HepG2 (cell line): ENCODE measurements at regions not wholly inside any gene's neighbourhood (a gene's known extent, or its start where the extent isn't known, plus 50 kb on each side); places are given as distances from the start of the nearest gene placed in this dataset.

Experiments
- ATAC-seq: fragments of 200-7000 bp; cut with Tn5 transposase; 3 replicates; pipeline ENCODE4 v1.9.1; 2020; ENCODE audit warnings: mild to moderate bottlenecking, moderate library complexity
- BruUV-seq: library from RNA; stranded (reverse); fragments of 400-500 nt; replicated peaks from 2 replicates; lab custom pipeline; 2021; lab: Mats Ljungman, UMichigan
- CTCF ChIA-PET: fragments of 300-600 bp; formaldehyde crosslinking; extraction: SDS; loops from one replicate; lab custom pipeline; 2021; ENCODE audit warnings: low total read pairs, inconsistent platforms, low intra/inter-chr PET ratio; lab: Yijun Ruan, JAX
- POLR2A ChIA-PET: fragments of 350-600 bp; sonication (Branson Sonifier 250); formaldehyde crosslinking; loops from one replicate; lab custom pipeline; 2020; ENCODE audit warnings: antibody characterized with exemption, inconsistent platforms; lab: Yijun Ruan, JAX
- DNase-seq: peaks from one replicate; pipeline ENCODE4 v3.0.0-alpha.2; 2015; ENCODE audit warnings: low spot score
- FAIRE-seq: peaks from 3 replicates; lab custom pipeline; 2011; peaks lifted over from hg19 to GRCh38; lab: Jason Lieb, UNC
- H2AFZ ChIP-seq: one replicate; pipeline ENCODE4 v1.6.1; 2011; ENCODE audit warnings: low read length, inconsistent platforms
- H3K27ac ChIP-seq: fragments of 300-600 bp; 3 replicates; pipeline ENCODE4 v1.8.0; 2011; ENCODE audit warnings: mixed run types, mild to moderate bottlenecking, mixed read lengths, low read length, inconsistent platforms; ENCODE audit not compliant: insufficient read depth; ENCODE audit errors: extremely low read length
- H3K27me3 ChIP-seq, 2 experiments: fragments of 200-600 bp in 1 of 2; 2 replicates in 1 of 2; 3 replicates in 1 of 2; pipeline versions ENCODE4 v1.6.0 to v1.8.0; 2011; ENCODE audit warnings: low read length in 2 of 2, mild to moderate bottlenecking in 2 of 2, moderate library complexity in 2 of 2, inconsistent platforms in 1 of 2; ENCODE audit not compliant: insufficient read depth in 2 of 2, control insufficient read depth in 1 of 2
- H3K36me3 ChIP-seq, 2 experiments: fragments of 200-600 bp in 1 of 2; replicated peaks in 1 of 2; 2 replicates in 1 of 2; 3 replicates in 1 of 2; pipeline versions ENCODE4 v1.5.1 to v1.8.0; 2011; ENCODE audit warnings: low read length in 2 of 2, inconsistent platforms in 1 of 2; ENCODE audit not compliant: insufficient read depth in 2 of 2, control insufficient read depth in 1 of 2
- H3K4me1 ChIP-seq: 2 replicates; pipeline ENCODE4 v1.5.1; 2012; ENCODE audit warnings: low read length, inconsistent platforms; ENCODE audit not compliant: insufficient read depth
- H3K4me2 ChIP-seq: 2 replicates; pipeline ENCODE4 v1.6.0; 2011; ENCODE audit warnings: low read depth, low read length, inconsistent platforms
- H3K4me3 ChIP-seq, 3 experiments: fragments of 200-600 bp in 1 of 3; sonication (generic), shearing (Covaris generic) in 1 of 3; replicated peaks in 1 of 3; 2 replicates each; pipeline ENCODE4 v1.5.1; 2011 to 2016; ENCODE audit warnings: low read length in 3 of 3, inconsistent platforms in 2 of 3, low read depth in 2 of 3, mild to moderate bottlenecking in 2 of 3, control low read depth in 1 of 3, mixed read lengths in 1 of 3; ENCODE audit not compliant: insufficient read depth in 1 of 3
- H3K79me2 ChIP-seq: one replicate; pipeline ENCODE4 v1.6.1; 2011; ENCODE audit warnings: low read length, inconsistent platforms; ENCODE audit not compliant: insufficient read depth
- H3K9ac ChIP-seq: 2 replicates; pipeline ENCODE4 v1.6.0; 2011; ENCODE audit warnings: mild to moderate bottlenecking, low read depth, low read length, inconsistent platforms; ENCODE audit not compliant: insufficient read depth
- H3K9me3 ChIP-seq: 2 replicates; pipeline ENCODE4 v1.5.1; 2012; ENCODE audit warnings: mild to moderate bottlenecking, low read length
- H4K20me1 ChIP-seq: 2 replicates; pipeline ENCODE4 v1.6.0; 2011; ENCODE audit warnings: inconsistent platforms, mild to moderate bottlenecking, low read length, moderate library complexity; ENCODE audit not compliant: insufficient read depth
- AGO1 ChIP-seq: fragments of 200-400 bp; formaldehyde crosslinking; IDR thresholded peaks from 2 replicates; pipeline ENCODE4 v1.6.1; 2017; ENCODE audit warnings: mild to moderate bottlenecking, low read depth, low read length, moderate library complexity; ENCODE audit not compliant: poor library complexity, severe bottlenecking
- ATM ChIP-seq: fragments of 450-650 bp; IDR thresholded peaks from 2 replicates; pipeline ENCODE4 v1.7.1; 2017; ENCODE audit warnings: mild to moderate bottlenecking, borderline replicate concordance
- CC2D1A ChIP-seq: sonication (generic); formaldehyde crosslinking; IDR thresholded peaks from 2 replicates; pipeline ENCODE4 v1.8.1; 2023; ENCODE audit warnings: mild to moderate bottlenecking, missing genetic modification reagents
- LCORL ChIP-seq, 2 experiments: fragments of 450-650 bp in 1 of 2; sonication (generic) in 1 of 2; formaldehyde crosslinking in 1 of 2; IDR thresholded peaks; 2 replicates each; pipeline versions ENCODE4 v1.5.0 to v1.6.1; 2017 to 2020; ENCODE audit warnings: antibody characterized with exemption in 1 of 2, missing genetic modification reagents in 1 of 2
- MZF1 ChIP-seq: sonication (generic); formaldehyde crosslinking; IDR thresholded peaks from 2 replicates; pipeline ENCODE4 v1.8.1; 2023; ENCODE audit warnings: mild to moderate bottlenecking, missing genetic modification reagents, borderline replicate concordance
- NFE2 ChIP-seq: sonication (generic); formaldehyde crosslinking; IDR thresholded peaks from 2 replicates; pipeline ENCODE4 v1.4.0; 2020; ENCODE audit warnings: missing genetic modification reagents
- THYN1 ChIP-seq: sonication (generic); formaldehyde crosslinking; IDR thresholded peaks from 2 replicates; pipeline ENCODE4 v1.8.1; 2023; ENCODE audit warnings: low read depth, mild to moderate bottlenecking, moderate library complexity, missing genetic modification reagents, borderline replicate concordance
- ZMYM3 ChIP-seq: sonication (generic); formaldehyde crosslinking; IDR thresholded peaks from 2 replicates; pipeline ENCODE4 v1.5.1; 2020; ENCODE audit warnings: mild to moderate bottlenecking, missing genetic modification reagents
- ZNF331 ChIP-seq: sonication (generic); formaldehyde crosslinking; IDR thresholded peaks from 2 replicates; pipeline ENCODE4 v1.4.0; 2020; ENCODE audit warnings: missing genetic modification reagents
- ZNF768 ChIP-seq: sonication (generic); formaldehyde crosslinking; IDR thresholded peaks from 2 replicates; pipeline ENCODE4 v1.4.0; 2020; ENCODE audit warnings: missing genetic modification reagents
- WGBS: methylation state at CpG from one replicate; pipeline ENCODE4 v1.1.6; 2017; ENCODE audit warnings: low lambda C conversion rate; 5-methylcytosine and 5-hydroxymethylcytosine counted together
- in situ Hi-C: cut with HindIII; loops from 2 replicates; pipeline ENCODE4 v1.10.0; 2017; ENCODE audit warnings: low pct_unique_long_range_greater_than_20kb; ENCODE audit not compliant: extremely low pct_ligation_motif_present
- intact Hi-C: fragments of 100-400 bp; cut with micrococcal nuclease; formaldehyde crosslinking; loops from one replicate; pipeline ENCODE4 v1.10.0; 2022; ENCODE audit not compliant: unreplicated experiment
- TF ChIP-seq, protein P1 (sequence below): sonication (generic); formaldehyde crosslinking; IDR thresholded peaks from 2 replicates; pipeline ENCODE4 v1.4.0; 2020; ENCODE audit warnings: missing genetic modification reagents
- TF ChIP-seq, protein P2 (sequence below): IDR thresholded peaks from 2 replicates; pipeline ENCODE4 v1.4.0; 2020; ENCODE audit warnings: mild to moderate bottlenecking, missing genetic modification reagents

DNA sequence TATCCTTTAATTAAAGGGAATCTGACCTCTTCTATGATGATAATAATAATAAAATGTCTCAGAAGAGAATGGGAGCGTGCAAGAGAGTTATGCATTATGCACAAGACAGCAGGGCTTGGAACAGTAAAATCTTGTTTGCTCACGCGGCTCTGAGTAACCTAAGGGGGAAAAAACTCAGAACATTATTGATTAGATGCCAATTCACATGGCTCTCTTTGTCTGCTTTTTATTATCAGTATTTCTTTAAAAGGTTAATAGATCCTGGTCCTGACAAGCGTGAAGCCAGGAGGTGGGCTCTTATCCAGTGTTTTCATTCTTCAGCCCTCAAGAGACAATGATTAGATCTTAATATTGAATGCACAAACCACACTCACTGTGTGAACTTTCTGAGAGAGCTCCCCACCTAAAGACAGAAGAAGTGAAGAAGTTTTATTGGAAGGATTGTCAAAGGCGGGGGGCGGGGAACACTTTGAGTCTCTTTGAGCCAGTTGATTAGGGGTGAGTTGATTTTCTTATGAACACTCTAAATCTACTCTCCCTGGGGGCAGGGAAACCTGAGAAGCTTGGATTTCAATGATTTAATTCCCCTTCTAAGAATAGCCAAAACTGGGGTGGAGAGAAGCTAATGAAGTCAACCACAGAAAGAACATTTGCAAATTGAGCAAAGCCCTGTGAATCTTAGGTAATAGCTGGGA lies 127.5 kb upstream of the CTAGE1 start:
- WGBS, result 31% methylated on average over 6 of the region's 6 CpGs
- DNase-seq (no peak), ATAC-seq (no peak)
- H4K20me1 ChIP-seq, result no peaks in the 10 kb centered on the region
- no peak overlapping the region for H3K4me2 ChIP-seq
- peaks cover 0 to 8% of the 10 kb centered on the region in 2 experiments; a peak in 2 of 5 replicates for H3K27me3 ChIP-seq
- in situ Hi-C loops, result no loop called here
- TF ChIP-seq ZNF768 (CRISPR knock-in tag), result no peak
- no peak for TF ChIP-seq CC2D1A (CRISPR knock-in tag)
- TF ChIP-seq THYN1 (CRISPR knock-in tag), result no peak
- TF ChIP-seq ZMYM3 (CRISPR knock-in tag), result no peak
- no peak for TF ChIP-seq NFE2
- TF ChIP-seq MZF1, result no peak
- no peak for TF ChIP-seq AGO1
- no peak for TF ChIP-seq LCORL (IDR thresholded peaks at IDR 0.05)
- TF ChIP-seq LCORL (CRISPR knock-in tag; IDR thresholded peaks at IDR 0.05), result no peak
- TF ChIP-seq, protein P1, sequence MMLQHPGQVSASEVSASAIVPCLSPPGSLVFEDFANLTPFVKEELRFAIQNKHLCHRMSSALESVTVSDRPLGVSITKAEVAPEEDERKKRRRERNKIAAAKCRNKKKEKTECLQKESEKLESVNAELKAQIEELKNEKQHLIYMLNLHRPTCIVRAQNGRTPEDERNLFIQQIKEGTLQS (CRISPR knock-in tag), result no peak
- TF ChIP-seq ZNF331 (CRISPR knock-in tag), result no peak
- no peak for TF ChIP-seq ATM
- TF ChIP-seq, protein P2, sequence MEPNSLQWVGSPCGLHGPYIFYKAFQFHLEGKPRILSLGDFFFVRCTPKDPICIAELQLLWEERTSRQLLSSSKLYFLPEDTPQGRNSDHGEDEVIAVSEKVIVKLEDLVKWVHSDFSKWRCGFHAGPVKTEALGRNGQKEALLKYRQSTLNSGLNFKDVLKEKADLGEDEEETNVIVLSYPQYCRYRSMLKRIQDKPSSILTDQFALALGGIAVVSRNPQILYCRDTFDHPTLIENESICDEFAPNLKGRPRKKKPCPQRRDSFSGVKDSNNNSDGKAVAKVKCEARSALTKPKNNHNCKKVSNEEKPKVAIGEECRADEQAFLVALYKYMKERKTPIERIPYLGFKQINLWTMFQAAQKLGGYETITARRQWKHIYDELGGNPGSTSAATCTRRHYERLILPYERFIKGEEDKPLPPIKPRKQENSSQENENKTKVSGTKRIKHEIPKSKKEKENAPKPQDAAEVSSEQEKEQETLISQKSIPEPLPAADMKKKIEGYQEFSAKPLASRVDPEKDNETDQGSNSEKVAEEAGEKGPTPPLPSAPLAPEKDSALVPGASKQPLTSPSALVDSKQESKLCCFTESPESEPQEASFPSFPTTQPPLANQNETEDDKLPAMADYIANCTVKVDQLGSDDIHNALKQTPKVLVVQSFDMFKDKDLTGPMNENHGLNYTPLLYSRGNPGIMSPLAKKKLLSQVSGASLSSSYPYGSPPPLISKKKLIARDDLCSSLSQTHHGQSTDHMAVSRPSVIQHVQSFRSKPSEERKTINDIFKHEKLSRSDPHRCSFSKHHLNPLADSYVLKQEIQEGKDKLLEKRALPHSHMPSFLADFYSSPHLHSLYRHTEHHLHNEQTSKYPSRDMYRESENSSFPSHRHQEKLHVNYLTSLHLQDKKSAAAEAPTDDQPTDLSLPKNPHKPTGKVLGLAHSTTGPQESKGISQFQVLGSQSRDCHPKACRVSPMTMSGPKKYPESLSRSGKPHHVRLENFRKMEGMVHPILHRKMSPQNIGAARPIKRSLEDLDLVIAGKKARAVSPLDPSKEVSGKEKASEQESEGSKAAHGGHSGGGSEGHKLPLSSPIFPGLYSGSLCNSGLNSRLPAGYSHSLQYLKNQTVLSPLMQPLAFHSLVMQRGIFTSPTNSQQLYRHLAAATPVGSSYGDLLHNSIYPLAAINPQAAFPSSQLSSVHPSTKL (CRISPR knock-in tag), result no peak
- TF ChIP-seq, all 625 proteins: peak for 0
- FAIRE-seq, result no peak
- ChIA-PET CTCF (no interaction called here), POLR2A (no interaction called here)
- Histone ChIP-seq H3K4me1 (peaks cover 8% of the 10 kb centered on the region; the same call in 1 of the 2 replicates), H3K9ac (no peak overlapping the region), H3K27ac (no peak overlapping the region), H3K9me3 (no peaks in the 10 kb centered on the region), H3K4me3 (no peak overlapping the region), H3K79me2 (no peaks in the 10 kb centered on the region), H2AFZ (no peak overlapping the region), H3K36me3 (no peaks in the 10 kb centered on the region)
- no TSS peak for BruUV-seq
- intact Hi-C loops, result no loop called here
